HUES6 (cell line): ENCODE measurements at regions not wholly inside any gene's neighbourhood (a gene's known extent, or its start where the extent isn't known, plus 50 kb on each side); places are given as distances from the start of the nearest gene placed in this dataset.
"Not testable (repeated sequence)": the region's sequence is repeated elsewhere in the genome, so short reads cannot be mapped to it uniquely, and the experiment has no call there.

Experiments
- H3K27ac ChIP-seq: 2 replicates; pipeline ENCODE4 v1.7.0; 2013; ENCODE audit warnings: low read depth, mild to moderate bottlenecking, low read length, inconsistent platforms
- H3K27me3 ChIP-seq: 2 replicates; pipeline ENCODE4 v1.6.1; 2013; ENCODE audit warnings: low read length; ENCODE audit not compliant: control insufficient read depth, insufficient read depth
- H3K36me3 ChIP-seq: 2 replicates; pipeline ENCODE4 v1.6.1; 2013; ENCODE audit warnings: low read length; ENCODE audit not compliant: control insufficient read depth, insufficient read depth
- H3K4me1 ChIP-seq: 2 replicates; pipeline ENCODE4 v1.6.1; 2013; ENCODE audit warnings: low read length; ENCODE audit not compliant: control insufficient read depth, insufficient read depth
- H3K4me3 ChIP-seq: 2 replicates; pipeline ENCODE4 v1.5.1; 2013; ENCODE audit warnings: low read depth, low read length
- H3K9ac ChIP-seq: one replicate; pipeline ENCODE4 v1.6.1; 2013; ENCODE audit warnings: mild to moderate bottlenecking, low read length
- H3K9me3 ChIP-seq: 2 replicates; pipeline ENCODE4 v1.6.1; 2013; ENCODE audit warnings: low read depth, low read length; ENCODE audit not compliant: control insufficient read depth, insufficient read depth

DNA sequence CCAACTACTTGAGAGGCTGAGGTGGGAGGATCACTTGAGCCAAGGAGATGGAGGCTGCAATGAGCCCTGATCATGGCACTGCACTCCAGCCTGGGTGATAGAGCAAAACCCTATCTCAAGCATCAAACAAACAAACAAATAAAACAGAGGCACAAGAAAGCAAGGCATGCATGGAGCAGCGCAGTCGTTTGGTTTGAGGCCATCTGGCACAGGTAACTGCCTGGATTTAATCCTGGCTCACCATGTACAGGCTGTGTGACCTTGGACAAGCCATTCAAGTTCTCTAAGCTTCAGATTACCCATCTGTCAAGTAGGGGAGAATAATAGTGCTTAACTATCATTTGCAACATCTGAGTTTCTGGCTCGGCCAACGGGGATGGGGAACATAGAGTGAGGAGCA lies 270.3 kb upstream of the TEKT4 start:
- not testable (repeated sequence) for H3K27me3 ChIP-seq, H3K36me3 ChIP-seq, H3K4me1 ChIP-seq, H3K9ac ChIP-seq, H3K4me3 ChIP-seq, H3K27ac ChIP-seq
- peaks cover 26% of the 10 kb centered on the region; the same call in 1 of the 2 replicates for H3K9me3 ChIP-seq

GRCh38 chr2:94602466-94602865 lies 268.8 kb upstream of the TEKT4 start:
- Histone ChIP-seq H3K36me3 (no peaks in the 10 kb centered on the region), H3K9ac (no peak overlapping the region), H3K4me1 (no peaks in the 10 kb centered on the region), H3K4me3 (no peak overlapping the region), H3K9me3 (peaks cover 23% of the 10 kb centered on the region; the same call in 1 of the 2 replicates), H3K27me3 (peaks cover 2% of the 10 kb centered on the region; the same call in 1 of the 2 replicates), H3K27ac (no peak overlapping the region)

GRCh38 chr2:94622113-94622618 lies 249.1 kb upstream of the TEKT4 start:
- Histone ChIP-seq H3K4me3 (no peak overlapping the region), H3K36me3 (no peaks in the 10 kb centered on the region), H3K27me3 (no peaks in the 10 kb centered on the region), H3K9ac (no peak overlapping the region), H3K9me3 (peaks cover 15% of the 10 kb centered on the region; the same call in 1 of the 2 replicates), H3K27ac (no peak overlapping the region), H3K4me1 (no peaks in the 10 kb centered on the region)

DNA sequence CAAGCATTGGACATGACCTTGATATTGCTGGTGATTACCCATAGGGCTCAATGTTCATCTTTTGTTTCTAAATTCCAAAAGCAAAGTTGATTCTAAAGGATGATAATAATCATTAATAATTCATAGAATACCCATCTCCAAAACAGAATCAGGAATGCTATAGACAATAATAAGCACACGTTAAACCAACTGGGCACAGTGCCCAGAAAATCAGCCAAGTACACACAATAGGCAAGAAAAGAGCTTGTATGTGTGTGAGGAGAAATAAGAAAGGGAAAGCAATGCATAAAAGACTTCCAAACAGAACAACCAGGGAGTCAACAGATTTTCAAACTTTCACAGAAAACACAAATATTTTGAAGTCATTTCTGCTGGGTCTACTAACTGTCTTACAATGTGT lies 242.3 kb upstream of the TEKT4 start:
- H3K9ac ChIP-seq, H3K4me3 ChIP-seq, H3K36me3 ChIP-seq, H3K9me3 ChIP-seq, H3K27ac ChIP-seq, H3K4me1 ChIP-seq, H3K27me3 ChIP-seq: not testable (repeated sequence)

DNA sequence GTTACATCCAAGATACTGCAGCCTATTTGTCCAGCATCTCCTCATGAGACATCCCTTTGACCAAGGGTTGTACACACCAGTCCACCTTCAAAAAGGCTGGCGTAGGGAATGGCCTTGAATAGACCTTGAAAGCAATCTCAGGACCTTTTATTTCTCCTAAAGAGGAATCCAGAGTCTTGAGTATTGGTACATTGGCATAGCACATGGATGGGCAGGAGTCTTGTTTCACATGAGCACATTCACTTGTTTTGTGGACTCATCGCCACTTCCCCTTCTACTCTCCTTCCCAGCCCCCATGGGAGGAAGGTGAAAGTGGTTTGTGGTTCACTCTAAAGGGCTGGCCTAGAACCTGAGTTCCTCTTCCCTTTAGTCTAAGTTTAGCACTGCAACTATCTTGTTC lies 229.8 kb upstream of the TEKT4 start:
- not testable (repeated sequence) for H3K9ac ChIP-seq, H3K27ac ChIP-seq, H3K4me3 ChIP-seq, H3K4me1 ChIP-seq, H3K9me3 ChIP-seq, H3K27me3 ChIP-seq, H3K36me3 ChIP-seq

- not testable (repeated sequence) for H3K36me3 ChIP-seq, H3K9me3 ChIP-seq, H3K27ac ChIP-seq, H3K27me3 ChIP-seq, H3K9ac ChIP-seq, H3K4me1 ChIP-seq, H3K4me3 ChIP-seq
Observed at GRCh38 chr2:94652131-94652530, 219.1 kb upstream of the TEKT4 start.

GRCh38 chr2:94669858-94670257 lies 201.4 kb upstream of the TEKT4 start:
- H3K27me3 ChIP-seq, H3K9ac ChIP-seq, H3K36me3 ChIP-seq, H3K9me3 ChIP-seq, H3K27ac ChIP-seq, H3K4me1 ChIP-seq, H3K4me3 ChIP-seq: not testable (repeated sequence)

GRCh38 chr2:94694236-94694635 lies 177.0 kb upstream of the TEKT4 start:
- H3K27me3 ChIP-seq, H3K9me3 ChIP-seq, H3K9ac ChIP-seq, H3K36me3 ChIP-seq, H3K4me1 ChIP-seq, H3K27ac ChIP-seq, H3K4me3 ChIP-seq: not testable (repeated sequence)

GRCh38 chr2:94708982-94709381 lies 162.2 kb upstream of the TEKT4 start:
- H3K27me3 ChIP-seq, H3K9ac ChIP-seq, H3K9me3 ChIP-seq, H3K36me3 ChIP-seq, H3K4me1 ChIP-seq, H3K4me3 ChIP-seq, H3K27ac ChIP-seq: not testable (repeated sequence)

GRCh38 chr2:94725543-94725942 lies 145.7 kb upstream of the TEKT4 start:
- no peaks in the 10 kb centered on the region for H3K27me3 ChIP-seq
- H3K9me3 ChIP-seq: peaks cover 6% of the 10 kb centered on the region; the same call in 1 of the 2 replicates
- H3K27ac ChIP-seq: no peak overlapping the region
- no peak overlapping the region for H3K4me3 ChIP-seq
- no peak overlapping the region for H3K9ac ChIP-seq
- no peaks in the 10 kb centered on the region for H3K36me3 ChIP-seq
- no peaks in the 10 kb centered on the region for H3K4me1 ChIP-seq

DNA sequence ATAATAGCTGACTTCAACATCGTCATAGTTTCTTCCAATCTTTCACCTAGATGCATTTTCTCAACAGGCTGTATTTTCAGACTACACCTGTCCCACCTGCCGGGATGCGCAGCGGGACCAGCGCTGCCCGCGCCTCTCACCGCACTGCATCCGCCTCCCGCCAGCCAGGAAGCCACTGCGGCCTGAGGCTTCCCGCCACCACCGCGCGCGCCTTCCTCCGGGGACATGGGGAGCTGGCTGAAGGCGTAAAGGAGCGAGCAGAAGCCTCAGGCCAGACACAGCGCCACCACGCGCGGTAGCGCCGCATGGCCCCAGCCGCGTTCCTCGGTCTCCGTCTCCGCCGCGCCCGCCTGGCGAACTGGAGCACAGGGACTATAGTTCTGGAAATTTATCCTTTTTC lies 135.7 kb upstream of the TEKT4 start:
- H3K27ac ChIP-seq, H3K36me3 ChIP-seq, H3K4me1 ChIP-seq, H3K27me3 ChIP-seq, H3K9ac ChIP-seq, H3K4me3 ChIP-seq, H3K9me3 ChIP-seq: not testable (repeated sequence)

- not testable (repeated sequence) for H3K9me3 ChIP-seq, H3K27me3 ChIP-seq, H3K36me3 ChIP-seq, H3K9ac ChIP-seq, H3K27ac ChIP-seq, H3K4me1 ChIP-seq, H3K4me3 ChIP-seq
Observed at GRCh38 chr2:94737145-94737544, 134.1 kb upstream of the TEKT4 start.
